ENCODE measurements at regions not wholly inside any gene's neighbourhood (a gene's known extent, or its start where the extent isn't known, plus 50 kb on each side); places are given as distances from the start of the nearest gene placed in this dataset.

- TF ChIP-seq CTCF (conservative IDR thresholded peaks at IDR 0.05; ENCODE audit: low read length) = no peak
- TF ChIP-seq EZH2phosphoT487 (IDR thresholded peaks at IDR 0.05; ENCODE audit: borderline replicate concordance) = no peak
Measured at GRCh38 chr5:175054243-175054642, 329.9 kb downstream of the MSX2 start.
